Activated B cell treated with CpG ODN at 0.5 μM for 24 hours (primary cell): ENCODE measurements at regions not wholly inside any gene's neighbourhood (a gene's known extent, or its start where the extent isn't known, plus 50 kb on each side); places are given as distances from the start of the nearest gene placed in this dataset.
"Not testable (repeated sequence)": the region's sequence is repeated elsewhere in the genome, so short reads cannot be mapped to it uniquely, and the experiment has no call there.

ENCODE experiments used
- ATAC-seq: fragments of 200-7000 bp; cut with Tn5 transposase; one replicate; pipeline ENCODE4 v1.10.0; 2021; ENCODE audit warnings: low read depth, mild to moderate bottlenecking, moderate library complexity
- CTCF ChIA-PET: fragments of 350-600 bp; sonication (Branson Sonifier 250); formaldehyde crosslinking; loops from one replicate; lab custom pipeline; 2021; ENCODE audit warnings: antibody characterized with exemption; lab: Charles Lee
- POLR2A ChIA-PET: fragments of 350-600 bp; sonication (Branson Sonifier 250); formaldehyde crosslinking; loops from one replicate; lab custom pipeline; 2021; ENCODE audit warnings: antibody characterized with exemption; lab: Charles Lee
- DNase-seq: peaks from one replicate; pipeline ENCODE4 v3.0.0; 2022
- H3K27ac Mint-ChIP-seq: one replicate; pipeline ENCODE4 v1.8.0; 2020; ENCODE audit warnings: mixed read lengths
- H3K27me3 Mint-ChIP-seq: one replicate; pipeline ENCODE4 v1.8.0; 2021; ENCODE audit warnings: mixed read lengths
- H3K36me3 Mint-ChIP-seq: one replicate; pipeline ENCODE4 v1.8.0; 2021; ENCODE audit warnings: low read depth, mixed read lengths
- H3K4me1 Mint-ChIP-seq: one replicate; pipeline ENCODE4 v1.8.0; 2021; ENCODE audit warnings: mixed read lengths
- H3K4me3 Mint-ChIP-seq: one replicate; pipeline ENCODE4 v1.8.0; 2020; ENCODE audit warnings: mild to moderate bottlenecking, mixed read lengths
- H3K9me3 Mint-ChIP-seq: one replicate; pipeline ENCODE4 v1.8.0; 2020; ENCODE audit warnings: mixed read lengths
- intact Hi-C: fragments of 100-400 bp; cut with micrococcal nuclease; formaldehyde crosslinking; loops from one replicate; pipeline ENCODE4 v1.15.1; 2024
- TF ChIP-seq, protein P1 (sequence below): fragments of 200-600 bp; IDR thresholded peaks from one replicate; pipeline ENCODE4 v1.8.0; 2022; ENCODE audit warnings: antibody characterized with exemption, mild to moderate bottlenecking

DNA sequence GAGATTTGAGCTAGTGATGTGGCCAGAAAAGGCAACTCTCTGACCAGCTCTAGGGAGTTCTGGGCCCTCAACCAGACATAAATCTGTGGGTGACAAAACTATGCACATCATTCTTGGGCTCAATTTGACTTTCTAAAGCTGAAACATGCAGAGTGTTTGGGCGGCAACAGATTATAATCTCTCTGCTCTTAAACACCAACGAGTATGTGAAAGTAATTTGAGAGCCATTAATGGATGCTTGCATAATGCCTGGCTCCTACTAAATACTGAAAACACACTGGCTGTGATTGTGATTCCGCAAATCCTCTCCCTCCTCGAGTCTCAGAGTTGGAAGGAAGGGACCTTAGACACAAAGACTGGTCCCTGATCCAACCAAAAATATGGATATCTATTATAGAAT lies 186.7 kb downstream of the UACA start:
- no peaks in the 10 kb centered on the region for H3K4me1 Mint-ChIP-seq
- TF ChIP-seq, protein P1, sequence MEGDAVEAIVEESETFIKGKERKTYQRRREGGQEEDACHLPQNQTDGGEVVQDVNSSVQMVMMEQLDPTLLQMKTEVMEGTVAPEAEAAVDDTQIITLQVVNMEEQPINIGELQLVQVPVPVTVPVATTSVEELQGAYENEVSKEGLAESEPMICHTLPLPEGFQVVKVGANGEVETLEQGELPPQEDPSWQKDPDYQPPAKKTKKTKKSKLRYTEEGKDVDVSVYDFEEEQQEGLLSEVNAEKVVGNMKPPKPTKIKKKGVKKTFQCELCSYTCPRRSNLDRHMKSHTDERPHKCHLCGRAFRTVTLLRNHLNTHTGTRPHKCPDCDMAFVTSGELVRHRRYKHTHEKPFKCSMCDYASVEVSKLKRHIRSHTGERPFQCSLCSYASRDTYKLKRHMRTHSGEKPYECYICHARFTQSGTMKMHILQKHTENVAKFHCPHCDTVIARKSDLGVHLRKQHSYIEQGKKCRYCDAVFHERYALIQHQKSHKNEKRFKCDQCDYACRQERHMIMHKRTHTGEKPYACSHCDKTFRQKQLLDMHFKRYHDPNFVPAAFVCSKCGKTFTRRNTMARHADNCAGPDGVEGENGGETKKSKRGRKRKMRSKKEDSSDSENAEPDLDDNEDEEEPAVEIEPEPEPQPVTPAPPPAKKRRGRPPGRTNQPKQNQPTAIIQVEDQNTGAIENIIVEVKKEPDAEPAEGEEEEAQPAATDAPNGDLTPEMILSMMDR, result no peak
- H3K36me3 Mint-ChIP-seq, result no peaks in the 10 kb centered on the region
- peaks cover 4% of the 10 kb centered on the region for H3K9me3 Mint-ChIP-seq
- DNase-seq (no peak), ATAC-seq (no peak)
- no peak overlapping the region for H3K27ac Mint-ChIP-seq
- intact Hi-C loops, result no loop called here
- peaks cover 27% of the 10 kb centered on the region for H3K27me3 Mint-ChIP-seq
- CTCF ChIA-PET, result no interaction called here
- POLR2A ChIA-PET, result no interaction called here
- H3K4me3 Mint-ChIP-seq, result no peak overlapping the region

DNA sequence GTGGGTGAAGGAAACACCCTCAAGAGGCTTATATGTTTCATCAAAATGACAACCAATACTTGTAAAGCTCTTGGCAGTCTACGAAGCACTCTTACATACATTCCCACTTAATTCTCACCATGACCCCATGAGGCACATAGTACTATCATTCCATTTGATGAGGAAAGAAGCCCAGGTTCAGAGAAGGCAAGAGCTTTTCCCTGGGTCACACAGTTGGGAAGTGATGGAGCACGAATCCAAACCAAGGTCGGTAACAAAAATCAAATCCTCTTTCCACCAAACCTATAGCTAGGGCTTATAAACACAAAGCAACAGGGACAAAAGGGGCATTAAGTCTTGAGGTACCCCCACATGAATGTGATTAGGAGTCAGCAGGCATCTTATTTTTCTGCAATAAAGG lies 187.1 kb downstream of the UACA start:
- intact Hi-C loops, result no loop called here
- TF ChIP-seq, protein P1, result no peak
- Mint-ChIP-seq H3K36me3 (no peaks in the 10 kb centered on the region), H3K9me3 (peaks cover 4% of the 10 kb centered on the region), H3K27me3 (peaks cover 27% of the 10 kb centered on the region), H3K27ac (no peak overlapping the region), H3K4me3 (no peak overlapping the region), H3K4me1 (no peaks in the 10 kb centered on the region)
- ATAC-seq (no peak), DNase-seq (no peak)
- POLR2A ChIA-PET, result no interaction called here
- CTCF ChIA-PET, result no interaction called here

- ChIA-PET CTCF (no interaction called here), POLR2A (no interaction called here)
- Mint-ChIP-seq H3K27me3 (peaks cover 27% of the 10 kb centered on the region), H3K27ac (no peak overlapping the region), H3K4me1 (no peaks in the 10 kb centered on the region), H3K4me3 (no peak overlapping the region), H3K36me3 (no peaks in the 10 kb centered on the region), H3K9me3 (peaks cover 4% of the 10 kb centered on the region)
- intact Hi-C loops, result no loop called here
- no peak for ATAC-seq
- TF ChIP-seq, protein P1, result no peak
- no peak for DNase-seq
Measured at GRCh38 chr15:70575231-70576226, 187.8 kb downstream of the UACA start.

DNA sequence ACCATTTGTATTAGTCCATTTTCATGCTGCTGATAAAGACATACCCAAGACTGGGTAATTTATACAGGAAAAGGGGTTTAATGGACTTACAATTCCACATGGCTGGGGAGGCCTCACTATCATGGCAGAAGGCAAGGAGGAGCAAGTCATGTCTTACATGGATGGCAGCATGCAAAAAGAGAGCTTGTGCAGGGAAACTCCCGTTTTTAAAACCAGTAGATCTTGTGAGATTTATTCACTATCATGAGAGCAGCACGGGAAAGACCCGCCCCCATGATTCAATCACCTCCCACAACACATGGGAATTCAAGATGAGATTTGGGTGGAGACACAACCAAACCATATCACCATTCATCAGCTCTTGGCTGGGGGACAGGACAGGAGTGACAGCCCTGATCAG lies 189.0 kb downstream of the UACA start:
- DNase-seq, H3K36me3 Mint-ChIP-seq, intact Hi-C loops, ATAC-seq, H3K4me1 Mint-ChIP-seq, POLR2A ChIA-PET, H3K9me3 Mint-ChIP-seq, H3K27ac Mint-ChIP-seq, H3K4me3 Mint-ChIP-seq, CTCF ChIA-PET: not testable (repeated sequence)
- peaks cover 18% of the 10 kb centered on the region for H3K27me3 Mint-ChIP-seq

DNA sequence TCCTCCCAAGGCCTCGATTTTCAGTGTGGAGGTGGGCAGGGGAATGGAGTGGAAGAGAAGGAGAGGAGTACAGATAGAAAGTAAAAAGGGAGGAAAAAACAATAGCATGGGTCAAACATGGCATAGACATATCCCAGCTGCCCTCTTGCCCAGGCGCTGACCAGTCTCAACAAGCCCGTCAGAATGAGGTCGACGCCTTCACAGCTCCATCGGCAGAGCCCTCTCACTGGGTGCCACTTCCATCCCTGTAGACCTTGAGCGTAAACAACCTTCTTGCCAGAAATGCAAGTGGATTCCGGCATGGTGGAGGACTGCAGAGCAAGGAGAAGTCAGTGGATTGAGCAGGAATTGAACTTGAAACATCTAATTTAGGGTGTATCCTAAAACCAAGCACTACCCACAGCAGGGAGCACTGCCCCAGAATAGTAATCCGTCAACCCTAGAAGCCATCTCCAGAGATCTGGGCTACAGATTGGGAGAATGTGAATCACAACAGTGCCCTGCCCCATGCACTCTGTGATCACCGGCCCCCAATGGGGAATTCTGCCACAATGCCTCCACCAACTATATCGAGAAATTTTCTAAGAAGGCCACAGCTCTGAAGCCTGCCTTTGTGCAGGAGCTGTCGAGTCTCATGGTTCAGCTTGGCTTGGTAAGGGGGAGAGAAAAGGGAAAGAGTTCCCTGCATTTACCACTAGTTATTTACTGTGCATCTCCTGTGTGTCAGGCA lies 190.1 kb downstream of the UACA start:
- ATAC-seq, result no peak
- no peak for DNase-seq
- ChIA-PET CTCF (no interaction called here), POLR2A (no interaction called here)
- peaks cover 18% of the 10 kb centered on the region for H3K27me3 Mint-ChIP-seq
- TF ChIP-seq, protein P1, result no peak
- H3K36me3 Mint-ChIP-seq, result no peaks in the 10 kb centered on the region
- H3K4me1 Mint-ChIP-seq, result no peaks in the 10 kb centered on the region
- intact Hi-C loops, result no loop called here
- H3K27ac Mint-ChIP-seq, result no peak overlapping the region
- peaks cover 4% of the 10 kb centered on the region for H3K9me3 Mint-ChIP-seq
- H3K4me3 Mint-ChIP-seq, result no peak overlapping the region
